ENCODE measurements at regions not wholly inside any gene's neighbourhood (a gene's known extent, or its start where the extent isn't known, plus 50 kb on each side); places are given as distances from the start of the nearest gene placed in this dataset.
"Not testable (repeated sequence)": the region's sequence is repeated elsewhere in the genome, so short reads cannot be mapped to it uniquely, and the experiment has no call there.

GRCh38 chr1:89436856-89437255 is 73.0 kb downstream of the GBP6 start:
- DNase-seq (ENCODE audit: low read depth), result no peak

- DNase-seq (ENCODE audit: low read depth), result not testable (repeated sequence)
These were observed 74.4 kb downstream of the GBP6 start for GRCh38 chr1:89438301-89438700.

- DNase-seq (ENCODE audit: low read depth), result no peak
These were observed 77.1 kb downstream of the GBP6 start for GRCh38 chr1:89440911-89441310.

DNA sequence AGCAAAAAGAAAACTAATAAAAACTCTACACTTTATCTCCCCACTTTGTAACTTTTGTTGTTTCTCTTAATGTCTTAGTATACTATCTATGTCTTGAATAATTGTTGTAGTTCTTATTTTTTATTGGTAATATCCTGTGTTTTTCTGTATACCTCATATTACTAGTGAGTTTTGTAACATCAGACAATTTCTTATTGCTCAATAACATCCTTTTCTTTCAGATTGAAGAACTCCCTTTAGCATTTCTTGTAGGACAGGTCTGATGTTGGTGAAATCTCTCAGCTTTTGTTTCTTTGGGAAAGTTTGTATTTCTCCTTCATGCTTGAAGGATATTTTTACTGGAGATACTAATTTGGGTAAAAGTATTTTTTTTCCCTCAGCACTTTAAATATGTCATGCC is 79.8 kb upstream of the LRRC8B start:
- no peak for DNase-seq (ENCODE audit: low read depth)

- DNase-seq (ENCODE audit: low read depth), result peak; percentile 38
These were observed 73.6 kb upstream of the LRRC8B start for GRCh38 chr1:89451011-89451410.

GRCh38 chr1:89453123-89453972 is 71.3 kb upstream of the LRRC8B start:
- DNase-seq (ENCODE audit: low read depth), result no peak

GRCh38 chr1:89454845-89455521 is 69.6 kb upstream of the LRRC8B start:
- peak; percentile 61 for DNase-seq (ENCODE audit: low read depth)

DNA sequence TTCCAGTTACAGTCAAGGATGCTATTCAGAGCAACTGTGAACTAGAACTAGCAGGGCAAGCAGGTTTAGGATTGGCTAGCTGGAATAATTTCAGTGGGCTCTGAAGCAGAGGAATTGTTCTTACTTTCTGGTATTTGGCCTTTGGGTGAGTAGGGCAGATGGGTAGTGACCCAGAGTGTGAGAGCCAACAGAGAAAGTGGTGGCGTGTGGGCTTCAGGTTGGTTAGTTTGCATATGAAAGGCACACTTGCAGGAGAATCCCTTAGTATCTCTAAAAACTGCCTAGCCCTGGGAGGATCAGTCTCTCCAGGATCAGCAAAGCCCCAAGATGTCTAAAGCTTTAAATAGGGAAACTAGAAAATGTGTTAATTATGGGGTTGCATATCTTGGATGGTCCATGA is 67.6 kb upstream of the LRRC8B start:
- no peak for DNase-seq (ENCODE audit: low read depth)

DNA sequence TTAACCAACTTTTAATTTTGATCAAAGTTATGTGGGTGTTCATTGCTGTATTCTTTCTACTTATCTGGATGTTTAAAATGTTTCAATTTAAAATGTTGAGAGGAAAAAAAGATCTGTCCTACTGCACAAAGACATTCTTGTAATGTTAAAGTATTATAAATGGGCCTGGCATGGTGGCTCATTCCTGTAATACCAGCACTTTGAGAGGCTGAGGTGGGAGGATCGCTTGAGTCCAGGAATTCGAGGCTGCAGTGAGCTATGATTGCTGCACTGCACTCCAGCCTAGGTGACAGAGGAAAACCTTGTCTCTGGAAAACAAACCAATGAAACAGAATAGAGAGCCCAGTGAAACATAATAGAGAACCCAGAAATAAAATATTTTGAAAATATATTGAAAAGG is 65.5 kb upstream of the LRRC8B start:
- DNase-seq (ENCODE audit: low read depth), result no peak

- no peak for DNase-seq (ENCODE audit: low read depth)
These were observed 64.3 kb upstream of the LRRC8B start for GRCh38 chr1:89460325-89460724.

GRCh38 chr1:89462250-89462649 is 62.4 kb upstream of the LRRC8B start:
- no peak for DNase-seq (ENCODE audit: low read depth)

DNA sequence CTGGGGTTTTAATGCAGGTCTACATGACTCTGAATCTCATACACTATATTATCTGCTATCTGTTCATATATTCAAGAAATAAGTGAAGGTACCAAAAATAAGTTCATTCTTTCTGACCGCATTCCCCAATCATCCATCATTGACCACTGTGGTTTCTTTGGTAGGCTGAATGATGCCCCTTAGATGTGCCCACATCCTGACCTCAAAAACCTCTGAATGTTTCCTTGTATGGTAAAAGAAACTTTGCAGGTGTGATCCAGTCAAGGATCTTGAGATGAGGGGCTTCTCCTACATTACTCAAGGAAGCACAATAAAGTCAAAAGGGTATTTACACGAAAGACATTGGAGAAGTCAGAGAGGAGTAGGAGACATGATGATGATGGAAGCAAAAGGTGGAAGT is 60.6 kb upstream of the LRRC8B start:
- no peak for DNase-seq (ENCODE audit: low read depth)

- no peak for DNase-seq (ENCODE audit: low read depth)
These were observed 59.4 kb upstream of the LRRC8B start for GRCh38 chr1:89465201-89465600.

DNA sequence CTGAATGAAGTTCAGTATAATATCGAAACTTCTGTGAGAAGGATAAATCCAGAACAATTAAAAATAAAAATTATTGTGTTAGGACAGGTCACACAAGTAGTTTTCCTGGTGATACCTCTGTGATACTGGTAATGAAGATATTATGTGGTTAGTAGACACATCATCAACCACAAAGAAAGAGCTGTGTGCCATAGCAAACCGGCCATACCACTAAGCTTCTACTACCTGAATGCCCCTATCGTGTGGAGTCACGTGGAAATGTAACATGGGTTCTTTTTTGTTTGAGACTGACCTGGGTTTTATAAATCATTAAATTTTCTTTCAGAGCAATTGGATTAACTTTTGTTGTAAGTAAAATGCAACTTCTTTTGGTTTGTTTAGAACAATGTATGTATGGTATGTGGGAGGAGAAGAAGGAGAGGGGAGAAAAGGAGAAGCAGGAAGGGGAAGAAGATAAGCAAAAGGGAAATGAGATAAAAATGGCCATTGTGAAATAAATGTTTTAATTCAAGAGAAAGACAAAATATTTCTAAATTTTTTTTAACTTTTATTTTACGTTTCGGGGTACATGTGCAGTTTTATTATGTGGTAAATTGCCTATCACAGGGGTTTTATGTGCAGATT is 58.2 kb upstream of the LRRC8B start:
- DNase-seq (ENCODE audit: low read depth), result no peak

DNA sequence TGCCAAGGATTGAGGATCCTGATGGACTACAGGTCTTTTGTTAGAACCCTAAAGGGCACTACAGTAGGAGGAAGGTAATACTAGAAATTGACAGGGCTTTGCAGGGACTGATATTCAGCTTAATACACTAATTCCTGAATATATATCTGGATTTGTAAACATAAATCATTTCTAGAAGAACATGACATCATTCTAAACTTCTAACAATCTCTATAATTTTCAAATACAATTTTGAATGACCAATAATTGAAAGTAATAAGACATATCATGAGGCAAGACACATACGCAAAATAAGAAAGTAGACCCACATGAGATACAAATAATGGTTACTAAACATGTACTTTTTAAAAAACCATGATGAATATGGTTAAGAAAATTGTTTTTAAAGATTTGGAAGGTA is 52.4 kb upstream of the LRRC8B start:
- DNase-seq (ENCODE audit: low read depth), result no peak

DNA sequence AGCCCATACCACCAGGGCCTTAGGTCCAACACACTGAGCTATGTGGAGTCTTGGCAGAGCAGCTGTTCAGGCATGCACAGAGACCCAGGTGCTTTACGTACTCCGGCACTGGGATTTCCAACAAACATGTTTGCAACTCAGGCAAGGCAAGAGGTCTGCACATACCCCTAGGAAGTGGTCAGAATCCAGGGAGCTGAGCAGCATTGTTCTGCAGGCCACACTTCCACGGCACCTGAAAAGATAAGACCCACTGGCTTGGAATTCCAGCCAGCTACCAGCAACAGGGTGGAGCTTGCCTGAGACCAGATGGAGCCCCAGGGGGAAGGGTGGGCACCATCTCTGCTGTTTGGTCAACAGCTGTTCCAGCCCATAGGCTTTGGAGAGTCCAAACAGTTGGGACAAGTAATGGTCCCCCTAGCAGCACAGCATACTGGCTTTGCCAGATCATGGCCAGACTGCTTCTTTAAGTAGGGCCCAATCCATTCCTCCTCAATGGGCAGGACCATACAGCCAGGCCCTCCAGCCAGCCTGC is 51.7 kb upstream of the LRRC8B start:
- no peak for DNase-seq (ENCODE audit: low read depth)

All from EH (cell line).